ENCODE measurements at regions not wholly inside any gene's neighbourhood (a gene's known extent, or its start where the extent isn't known, plus 50 kb on each side); places are given as distances from the start of the nearest gene placed in this dataset.

DNA sequence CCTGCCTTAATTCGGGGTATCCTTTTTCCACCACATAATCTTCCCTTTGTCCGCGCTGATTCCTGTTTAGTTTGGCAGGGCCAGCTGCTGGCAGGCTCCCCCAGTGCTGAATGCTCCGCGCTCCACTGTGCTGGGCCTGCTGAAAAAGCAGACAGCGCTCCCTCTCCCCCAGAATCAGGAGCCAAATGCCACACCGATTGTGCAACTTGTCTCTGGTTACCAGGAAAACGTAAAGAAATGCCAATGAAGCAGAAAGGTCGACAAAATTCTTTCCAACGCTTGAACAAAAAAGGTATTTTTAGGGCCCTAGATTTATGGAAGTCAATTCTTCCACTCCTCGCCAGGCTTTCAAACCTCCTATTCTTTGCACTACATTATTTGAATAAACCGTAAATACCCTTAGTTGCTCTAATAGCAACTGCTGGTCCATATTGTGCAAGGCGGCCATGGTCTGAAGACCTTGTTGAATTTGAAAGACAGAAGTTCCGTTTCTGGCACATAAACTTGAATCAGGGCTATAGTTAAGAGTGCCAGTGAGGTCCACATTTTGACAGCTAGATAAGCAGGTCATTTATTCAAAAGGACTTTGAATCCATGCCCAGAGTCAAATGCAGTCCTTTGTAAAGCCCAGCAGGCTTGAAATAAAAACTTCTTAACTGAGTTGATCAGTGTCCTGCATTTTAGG, 206.7 kb upstream of the RFC3 start:
- H4K20me1 ChIP-seq (ENCODE audit: control insufficient read depth, insufficient read depth, low read length, poor library complexity, severe bottlenecking) = no peaks in the 10 kb centered on the region
- Mint-ChIP-seq H3K27ac (no peak overlapping the region), H3K27me3 (peaks cover 14% of the 10 kb centered on the region), H3K4me1 (no peaks in the 10 kb centered on the region), H3K4me3 (no peak overlapping the region), H3K9me3 (ENCODE audit: insufficient read depth) (no peaks in the 10 kb centered on the region)
- H3K27me3 ChIP-seq (replicated peaks in 1 of 4; ENCODE audit: control extremely low read depth in 1 of 4, control insufficient read depth in 3 of 4, insufficient read depth in 4 of 4, low read length in 3 of 4) = no peaks in the 10 kb centered on the region
- intact Hi-C loops (cut with micrococcal nuclease) = no loop called here
- H3K9ac ChIP-seq (ENCODE audit: low read length) = no peak overlapping the region
- 95% methylated on average over 13 of the region's 14 CpGs for WGBS (ENCODE audit: insufficient coverage)
- H3K36me3 ChIP-seq (replicated peaks in 1 of 2; ENCODE audit: control extremely low read depth in 1 of 2, control insufficient read depth in 1 of 2, extremely low read depth in 1 of 2, insufficient read depth in 2 of 2, low read length in 1 of 2) = no peaks in the 10 kb centered on the region
- POLR2A ChIA-PET = no interaction called here
- no peak overlapping the region for H3K4me3 ChIP-seq (ENCODE audit: control extremely low read depth in 1 of 5, extremely low read depth in 1 of 5, insufficient read depth in 1 of 5, low read depth in 2 of 5, low read length in 4 of 5)
- no peak for TF ChIP-seq EZH2 (IDR thresholded peaks at IDR 0.05; ENCODE audit: borderline replicate concordance, insufficient read depth, low read depth, low read length, poor library complexity, severe bottlenecking)
- TF ChIP-seq, protein P1, sequence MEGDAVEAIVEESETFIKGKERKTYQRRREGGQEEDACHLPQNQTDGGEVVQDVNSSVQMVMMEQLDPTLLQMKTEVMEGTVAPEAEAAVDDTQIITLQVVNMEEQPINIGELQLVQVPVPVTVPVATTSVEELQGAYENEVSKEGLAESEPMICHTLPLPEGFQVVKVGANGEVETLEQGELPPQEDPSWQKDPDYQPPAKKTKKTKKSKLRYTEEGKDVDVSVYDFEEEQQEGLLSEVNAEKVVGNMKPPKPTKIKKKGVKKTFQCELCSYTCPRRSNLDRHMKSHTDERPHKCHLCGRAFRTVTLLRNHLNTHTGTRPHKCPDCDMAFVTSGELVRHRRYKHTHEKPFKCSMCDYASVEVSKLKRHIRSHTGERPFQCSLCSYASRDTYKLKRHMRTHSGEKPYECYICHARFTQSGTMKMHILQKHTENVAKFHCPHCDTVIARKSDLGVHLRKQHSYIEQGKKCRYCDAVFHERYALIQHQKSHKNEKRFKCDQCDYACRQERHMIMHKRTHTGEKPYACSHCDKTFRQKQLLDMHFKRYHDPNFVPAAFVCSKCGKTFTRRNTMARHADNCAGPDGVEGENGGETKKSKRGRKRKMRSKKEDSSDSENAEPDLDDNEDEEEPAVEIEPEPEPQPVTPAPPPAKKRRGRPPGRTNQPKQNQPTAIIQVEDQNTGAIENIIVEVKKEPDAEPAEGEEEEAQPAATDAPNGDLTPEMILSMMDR (IDR thresholded peaks at IDR 0.05) = no peak
- H3K4me1 ChIP-seq (ENCODE audit: control insufficient read depth in 2 of 2, insufficient read depth in 2 of 2, low read length in 2 of 2) = no peaks in the 10 kb centered on the region
- no peak overlapping the region for H2AFZ ChIP-seq (ENCODE audit: insufficient read depth, low read depth, low read length, poor library complexity, severe bottlenecking)
- DNase-seq (no peak), ATAC-seq (ENCODE audit: low read depth) (no peak)
- H3K79me2 ChIP-seq (ENCODE audit: control insufficient read depth, insufficient read depth, low read length) = no peaks in the 10 kb centered on the region
- H3K27ac ChIP-seq (ENCODE audit: low read length in 2 of 2) = no peak overlapping the region
- CTCF ChIA-PET = no interaction called here
- peaks cover 0 to 3% (median 0%) of the 10 kb centered on the region in 3 donors for H3K9me3 ChIP-seq (ENCODE audit: control extremely low read depth in 1 of 3, control insufficient read depth in 2 of 3, insufficient read depth in 1 of 3, low read length in 2 of 3)
- no peak overlapping the region for H3K4me2 ChIP-seq (replicated peaks; ENCODE audit: low read depth, low read length, poor library complexity, severe bottlenecking)

DNA sequence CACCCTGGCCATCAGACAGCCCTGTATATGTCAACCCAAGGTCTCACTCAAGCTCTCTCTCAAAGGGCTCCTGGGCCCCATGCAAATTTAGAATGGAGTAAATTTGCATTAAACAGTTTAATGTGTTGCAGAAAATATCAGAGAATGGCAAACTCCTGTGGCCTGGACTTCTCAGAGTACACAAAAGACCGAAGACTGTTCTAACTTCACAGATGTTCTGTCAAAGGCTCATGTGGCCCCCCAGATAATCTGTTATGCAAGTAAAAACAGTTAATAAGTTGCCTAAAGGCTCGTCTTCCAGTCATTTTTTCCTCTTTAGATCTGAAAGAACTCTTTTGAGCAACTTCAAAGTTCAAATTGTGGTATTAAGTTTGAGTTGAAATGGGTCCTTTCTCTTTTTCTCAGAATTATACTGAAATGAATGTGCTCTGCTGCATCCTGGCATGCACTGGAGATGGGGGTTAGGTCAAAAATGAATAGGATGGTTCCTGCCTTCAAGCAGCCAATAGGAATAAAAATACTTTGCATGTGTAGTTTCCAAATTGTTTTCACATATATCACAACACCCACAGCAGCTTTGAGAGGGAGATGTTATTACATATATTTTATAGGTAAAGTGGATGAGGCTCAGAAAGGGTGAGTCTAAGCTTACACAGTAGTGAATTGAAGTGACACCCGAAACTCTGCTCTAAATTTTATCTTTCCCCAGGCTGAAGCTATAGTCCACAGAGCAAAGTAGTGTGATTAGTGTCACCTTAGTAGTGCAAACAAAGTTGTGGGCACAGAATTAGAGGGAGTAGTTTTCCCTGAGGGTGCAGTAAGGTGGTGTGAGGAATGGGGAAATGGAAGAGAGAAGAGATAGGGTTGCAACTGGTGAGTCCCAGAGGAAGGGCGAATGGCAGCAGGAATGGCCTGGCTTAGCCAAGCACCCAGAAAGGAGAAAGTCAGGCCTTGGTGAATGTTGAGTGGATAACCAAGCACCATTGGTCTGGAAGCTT, 205.0 kb upstream of the RFC3 start:
- no peak overlapping the region for H3K4me2 ChIP-seq (replicated peaks; ENCODE audit: low read depth, low read length, poor library complexity, severe bottlenecking)
- WGBS (ENCODE audit: insufficient coverage) = 100% methylated on average over 1 of the region's 4 CpGs
- no peak overlapping the region for H3K27ac ChIP-seq (ENCODE audit: low read length in 2 of 2)
- DNase-seq = no peak
- H3K4me1 ChIP-seq (ENCODE audit: control insufficient read depth in 2 of 2, insufficient read depth in 2 of 2, low read length in 2 of 2) = no peaks in the 10 kb centered on the region
- H3K27me3 ChIP-seq (replicated peaks in 1 of 4; ENCODE audit: control extremely low read depth in 1 of 4, control insufficient read depth in 3 of 4, insufficient read depth in 4 of 4, low read length in 3 of 4) = no peaks in the 10 kb centered on the region
- no peaks in the 10 kb centered on the region for H3K79me2 ChIP-seq (ENCODE audit: control insufficient read depth, insufficient read depth, low read length)
- no peaks in the 10 kb centered on the region for H3K36me3 ChIP-seq (replicated peaks in 1 of 2; ENCODE audit: control extremely low read depth in 1 of 2, control insufficient read depth in 1 of 2, extremely low read depth in 1 of 2, insufficient read depth in 2 of 2, low read length in 1 of 2)
- no peak overlapping the region for H3K27ac Mint-ChIP-seq
- intact Hi-C loops (cut with micrococcal nuclease) = no loop called here
- no peaks in the 10 kb centered on the region for H3K4me1 Mint-ChIP-seq
- no peak overlapping the region for H3K4me3 ChIP-seq (ENCODE audit: control extremely low read depth in 1 of 5, extremely low read depth in 1 of 5, insufficient read depth in 1 of 5, low read depth in 2 of 5, low read length in 4 of 5)
- no peak overlapping the region for H3K9ac ChIP-seq (ENCODE audit: low read length)
- no peak for ATAC-seq (ENCODE audit: low read depth)
- ChIA-PET POLR2A (no interaction called here), CTCF (no interaction called here)
- no peak overlapping the region for H2AFZ ChIP-seq (ENCODE audit: insufficient read depth, low read depth, low read length, poor library complexity, severe bottlenecking)
- H3K27me3 Mint-ChIP-seq = peaks cover 17% of the 10 kb centered on the region
- no peak overlapping the region for H3K4me3 Mint-ChIP-seq
- no peaks in the 10 kb centered on the region for H3K9me3 Mint-ChIP-seq (ENCODE audit: insufficient read depth)
- no peaks in the 10 kb centered on the region for H4K20me1 ChIP-seq (ENCODE audit: control insufficient read depth, insufficient read depth, low read length, poor library complexity, severe bottlenecking)
- H3K9me3 ChIP-seq (ENCODE audit: control extremely low read depth in 1 of 3, control insufficient read depth in 2 of 3, insufficient read depth in 1 of 3, low read length in 2 of 3) = peaks cover 0 to 3% (median 0%) of the 10 kb centered on the region in 3 donors
- no peak for TF ChIP-seq EZH2 (IDR thresholded peaks at IDR 0.05; ENCODE audit: borderline replicate concordance, insufficient read depth, low read depth, low read length, poor library complexity, severe bottlenecking)
- TF ChIP-seq, protein P1 (IDR thresholded peaks at IDR 0.05) = no peak

Data from B cell (primary cell).